ENCODE measurements at regions not wholly inside any gene's neighbourhood (a gene's known extent, or its start where the extent isn't known, plus 50 kb on each side); places are given as distances from the start of the nearest gene placed in this dataset.

DNA sequence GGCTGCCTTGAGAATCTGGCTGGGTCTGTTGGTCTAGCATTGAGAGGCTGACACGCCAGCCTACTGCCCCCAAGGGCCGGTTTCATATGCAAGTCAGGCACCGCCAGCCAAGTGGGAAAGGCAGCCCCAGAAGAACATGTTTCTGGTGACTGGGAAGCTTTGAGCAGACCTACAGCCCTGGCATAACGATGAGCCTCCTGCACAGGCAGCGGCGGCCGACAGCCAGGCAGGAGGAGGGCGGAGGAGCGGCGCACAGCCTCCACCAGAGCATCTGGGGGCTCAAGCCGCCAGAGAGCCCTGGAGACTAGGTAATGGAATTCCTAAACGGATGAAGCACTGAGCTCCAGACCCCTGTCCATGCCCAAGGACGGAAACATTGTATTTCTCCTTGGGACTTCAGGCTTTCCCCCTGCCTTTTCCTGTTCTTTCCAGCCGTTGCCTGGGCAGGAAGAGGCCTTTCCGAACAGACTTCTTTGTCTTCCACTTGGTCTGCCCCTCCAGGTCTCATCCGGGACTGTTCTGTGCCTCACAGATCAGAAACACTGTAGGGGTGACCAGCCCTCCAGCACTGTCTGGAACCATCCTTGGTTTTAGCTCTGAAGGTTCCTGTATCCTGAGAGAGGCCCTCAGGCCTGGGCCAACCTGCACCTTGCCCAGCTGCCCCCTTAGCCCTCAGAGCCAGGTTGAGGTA, 59.5 kb downstream of the IRF2BP2 start:
- TF ChIP-seq, protein P1, sequence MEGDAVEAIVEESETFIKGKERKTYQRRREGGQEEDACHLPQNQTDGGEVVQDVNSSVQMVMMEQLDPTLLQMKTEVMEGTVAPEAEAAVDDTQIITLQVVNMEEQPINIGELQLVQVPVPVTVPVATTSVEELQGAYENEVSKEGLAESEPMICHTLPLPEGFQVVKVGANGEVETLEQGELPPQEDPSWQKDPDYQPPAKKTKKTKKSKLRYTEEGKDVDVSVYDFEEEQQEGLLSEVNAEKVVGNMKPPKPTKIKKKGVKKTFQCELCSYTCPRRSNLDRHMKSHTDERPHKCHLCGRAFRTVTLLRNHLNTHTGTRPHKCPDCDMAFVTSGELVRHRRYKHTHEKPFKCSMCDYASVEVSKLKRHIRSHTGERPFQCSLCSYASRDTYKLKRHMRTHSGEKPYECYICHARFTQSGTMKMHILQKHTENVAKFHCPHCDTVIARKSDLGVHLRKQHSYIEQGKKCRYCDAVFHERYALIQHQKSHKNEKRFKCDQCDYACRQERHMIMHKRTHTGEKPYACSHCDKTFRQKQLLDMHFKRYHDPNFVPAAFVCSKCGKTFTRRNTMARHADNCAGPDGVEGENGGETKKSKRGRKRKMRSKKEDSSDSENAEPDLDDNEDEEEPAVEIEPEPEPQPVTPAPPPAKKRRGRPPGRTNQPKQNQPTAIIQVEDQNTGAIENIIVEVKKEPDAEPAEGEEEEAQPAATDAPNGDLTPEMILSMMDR (IDR thresholded peaks at IDR 0.05), result no peak
- TF ChIP-seq EZH2phosphoT487 (IDR thresholded peaks at IDR 0.05), result no peak
